ENCODE measurements at regions not wholly inside any gene's neighbourhood (a gene's known extent, or its start where the extent isn't known, plus 50 kb on each side); places are given as distances from the start of the nearest gene placed in this dataset.
"Not testable (repeated sequence)": the region's sequence is repeated elsewhere in the genome, so short reads cannot be mapped to it uniquely, and the experiment has no call there.

DNA sequence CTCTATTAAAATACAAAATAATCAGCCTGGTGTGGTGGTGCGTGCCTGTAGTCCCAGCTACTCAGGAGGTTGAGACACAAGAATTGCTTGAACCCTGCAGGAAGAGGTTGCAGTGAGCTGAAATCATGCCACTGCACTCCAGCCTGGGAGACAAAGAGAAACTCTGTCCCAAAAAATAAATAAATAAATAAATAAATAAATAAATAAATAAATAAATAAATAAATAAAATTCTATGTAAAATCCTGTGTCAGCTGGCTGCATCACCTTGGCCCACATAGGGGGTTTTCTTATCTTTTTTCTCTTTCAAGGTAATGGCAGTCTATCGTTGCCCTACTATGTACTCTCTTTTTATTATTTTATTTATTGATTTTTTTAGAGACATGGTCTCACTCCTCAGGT, 206.7 kb downstream of the ALG10 start:
- TF ChIP-seq CTCF (IDR thresholded peaks at IDR 0.05); RAD21 (IDR thresholded peaks at IDR 0.05; ENCODE audit: low read length); NFIC (IDR thresholded peaks at IDR 0.05; ENCODE audit: borderline replicate concordance); SIN3A (IDR thresholded peaks at IDR 0.05; ENCODE audit: borderline replicate concordance, low read depth, low read length); TAF1 (IDR thresholded peaks at IDR 0.05; ENCODE audit: borderline replicate concordance, low read depth, low read length): not testable (repeated sequence)
